Heart right ventricle (tissue), 16 donors: ENCODE measurements at regions not wholly inside any gene's neighbourhood (a gene's known extent, or its start where the extent isn't known, plus 50 kb on each side); places are given as distances from the start of the nearest gene placed in this dataset.

Source experiments
- ATAC-seq, 8 donors: fragments of 200-7000 bp; cut with Tn5 transposase; one replicate each; pipeline ENCODE4 v1.9.1; 2020; ENCODE audit warnings: mild to moderate bottlenecking in 8 of 8, moderate library complexity in 8 of 8, moderate number of reproducible peaks in 1 of 8
- DNase-seq, 2 donors: peaks; one replicate each; pipeline ENCODE4 v3.0.0-alpha.2; 2020
- H3K27ac ChIP-seq, 10 donors: fragments of 200-600 bp; sonication (generic) in 2 of 10; one replicate each; pipeline versions ENCODE4 v1.5.0 to v1.8.0; 2020 to 2022; ENCODE audit warnings: mild to moderate bottlenecking in 3 of 10
- H3K27me3 ChIP-seq, 7 donors: fragments of 200-600 bp; one replicate each; pipeline ENCODE4 v1.8.0; 2021 to 2022; ENCODE audit warnings: mild to moderate bottlenecking in 2 of 7
- H3K36me3 ChIP-seq, 9 donors: fragments of 200-600 bp; sonication (generic) in 1 of 9; one replicate each; pipeline versions ENCODE4 v1.5.0 to v1.8.0; 2020 to 2022; ENCODE audit warnings: mild to moderate bottlenecking in 2 of 9
- H3K4me1 ChIP-seq, 9 donors: fragments of 200-600 bp; sonication (generic) in 1 of 9; one replicate each; pipeline versions ENCODE4 v1.5.0 to v1.8.0; 2020 to 2022; ENCODE audit warnings: mild to moderate bottlenecking in 4 of 9
- H3K4me3 ChIP-seq, 10 donors: fragments of 200-600 bp; sonication (generic) in 2 of 10; one replicate each; pipeline versions ENCODE4 v1.5.0 to v1.8.0; 2020 to 2022; ENCODE audit warnings: mild to moderate bottlenecking in 7 of 10, moderate library complexity in 2 of 10
- H3K9me3 ChIP-seq, 11 donors: fragments of 200-600 bp in 10 of 11; sonication (generic) in 2 of 11; one replicate each; pipeline versions ENCODE4 v1.5.0 to v1.8.0; 2013 to 2022; ENCODE audit warnings: mild to moderate bottlenecking in 2 of 11, control low read depth in 1 of 11, moderate library complexity in 1 of 11
- WGBS, 2 donors: extraction: QIAGEN DNeasy Blood & Tissue Kit; methylation state at CpG; one replicate each; pipeline ENCODE4 v1.1.7; 2013; ENCODE audit warnings: inconsistent platforms in 1 of 2; 5-methylcytosine and 5-hydroxymethylcytosine counted together
- intact Hi-C, 10 donors: fragments of 100-400 bp; cut with DNase I; formaldehyde crosslinking; loops; one replicate each; pipeline versions ENCODE4 v1.11.1 to v1.14.2; 2022
- TF ChIP-seq, protein P1 (sequence below), 9 donors: fragments of 200-600 bp; sonication (generic) in 2 of 9; IDR thresholded peaks; one replicate each; pipeline versions ENCODE4 v1.5.0 to v1.8.0; 2021 to 2022; ENCODE audit warnings: antibody characterized with exemption in 9 of 9, mild to moderate bottlenecking in 5 of 9, moderate library complexity in 1 of 9
- donor health status: Arrhythmogenic right ventricular cardiomyopathy.
- donor health status: ischemic (EF 13 %, LVEDD 7.1; RV severe dilation, severe dysfunction).
- donor health status: healthy with polysubstance abuse.
- donor health status: DM: no; HTN: yes; CAD: no.
- donor health status: DM: no; HTN: no; CAD: no.
- donor health status: ischemic (EF 25% LVEDD 6.9; RV normal size, moderate dysfunction).
- donor health status: ischemic (EF 25% LVEDD 5.7; RV mildly dilated, moderate dysfunction).
- donor health status: healthy.
- donor health status: DM: yes; HTN: yes; CAD: no.
- donor health status: Ischemic cardiomyopathy.
- donor health status: ischemic (EF 35%, LVEDD 5.7; RV mildly dilated, moderate dysfunction).
- donor health status: nonischemic (EF 11% LVEDD 7.7; RV severe dilation, severe dysfunction).
- donor health status: DM: yes; HTN: yes; CAD: no.
- donor health status: PGD.
- donor health status: ischemic (EF 29% LVEDD 5.4; RV normal size, mild dysfunction).
- donor health status: nonischemic (EF 23%, LVEDD 6.1; RV moderate dilation, normal function).

DNA sequence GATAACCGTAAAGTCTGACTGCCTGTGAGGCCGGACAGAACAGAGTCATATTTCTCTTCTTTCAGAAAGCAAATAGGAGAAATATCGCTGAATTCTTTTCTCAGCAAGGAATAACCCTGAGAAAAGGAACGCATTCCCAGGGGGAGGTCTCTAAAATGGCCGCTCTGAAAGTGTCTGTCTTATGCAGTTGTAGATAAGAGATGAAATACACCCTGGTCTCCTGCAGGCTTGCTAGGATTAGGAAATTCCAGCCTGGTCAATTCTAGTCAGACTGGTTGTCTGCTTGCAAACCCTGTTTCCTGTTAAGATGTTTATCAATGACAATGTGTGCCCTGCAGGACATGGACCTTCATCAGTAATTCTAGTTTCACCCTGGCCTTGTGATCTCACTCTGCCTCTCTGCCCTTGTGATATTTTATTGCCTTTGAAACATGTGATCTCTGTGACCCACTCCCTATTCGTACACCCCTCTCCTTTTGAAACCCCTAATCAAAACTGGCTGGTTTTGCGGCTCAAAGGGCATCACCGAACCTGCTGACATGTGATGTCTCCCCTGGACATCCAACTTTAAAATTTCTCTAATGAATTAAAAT is 934.8 kb upstream of the SPRY2 start:
- Histone ChIP-seq H3K36me3 (no peaks in the 10 kb centered on the region), H3K4me1 (no peaks in the 10 kb centered on the region), H3K9me3 (peaks cover 0 to 58% (median 9%) of the 10 kb centered on the region in 11 donors), H3K27me3 (no peaks in the 10 kb centered on the region), H3K4me3 (no peak overlapping the region), H3K27ac (no peak overlapping the region)
- 79% methylated on average over 8 of the region's 8 CpGs for WGBS, 2 donors
- intact Hi-C loops: no loop called here
- DNase-seq (no peak), ATAC-seq (no peak)
- TF ChIP-seq, protein P1, sequence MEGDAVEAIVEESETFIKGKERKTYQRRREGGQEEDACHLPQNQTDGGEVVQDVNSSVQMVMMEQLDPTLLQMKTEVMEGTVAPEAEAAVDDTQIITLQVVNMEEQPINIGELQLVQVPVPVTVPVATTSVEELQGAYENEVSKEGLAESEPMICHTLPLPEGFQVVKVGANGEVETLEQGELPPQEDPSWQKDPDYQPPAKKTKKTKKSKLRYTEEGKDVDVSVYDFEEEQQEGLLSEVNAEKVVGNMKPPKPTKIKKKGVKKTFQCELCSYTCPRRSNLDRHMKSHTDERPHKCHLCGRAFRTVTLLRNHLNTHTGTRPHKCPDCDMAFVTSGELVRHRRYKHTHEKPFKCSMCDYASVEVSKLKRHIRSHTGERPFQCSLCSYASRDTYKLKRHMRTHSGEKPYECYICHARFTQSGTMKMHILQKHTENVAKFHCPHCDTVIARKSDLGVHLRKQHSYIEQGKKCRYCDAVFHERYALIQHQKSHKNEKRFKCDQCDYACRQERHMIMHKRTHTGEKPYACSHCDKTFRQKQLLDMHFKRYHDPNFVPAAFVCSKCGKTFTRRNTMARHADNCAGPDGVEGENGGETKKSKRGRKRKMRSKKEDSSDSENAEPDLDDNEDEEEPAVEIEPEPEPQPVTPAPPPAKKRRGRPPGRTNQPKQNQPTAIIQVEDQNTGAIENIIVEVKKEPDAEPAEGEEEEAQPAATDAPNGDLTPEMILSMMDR (IDR thresholded peaks at IDR 0.05): no peak

GRCh38 chr13:81247711-81248110 is 906.8 kb upstream of the SPRY2 start:
- no peaks in the 10 kb centered on the region for H3K4me1 ChIP-seq
- no peak for ATAC-seq
- WGBS, 2 donors: 84 to 86% methylated on average over 2 of the region's 2 CpGs
- intact Hi-C loops: no loop called here
- H3K36me3 ChIP-seq: no peaks in the 10 kb centered on the region
- TF ChIP-seq, protein P1 (IDR thresholded peaks at IDR 0.05): no peak
- H3K27ac ChIP-seq: no peak overlapping the region
- DNase-seq: no peak
- H3K9me3 ChIP-seq: no peaks in the 10 kb centered on the region
- H3K4me3 ChIP-seq: no peak overlapping the region
- no peaks in the 10 kb centered on the region for H3K27me3 ChIP-seq

DNA sequence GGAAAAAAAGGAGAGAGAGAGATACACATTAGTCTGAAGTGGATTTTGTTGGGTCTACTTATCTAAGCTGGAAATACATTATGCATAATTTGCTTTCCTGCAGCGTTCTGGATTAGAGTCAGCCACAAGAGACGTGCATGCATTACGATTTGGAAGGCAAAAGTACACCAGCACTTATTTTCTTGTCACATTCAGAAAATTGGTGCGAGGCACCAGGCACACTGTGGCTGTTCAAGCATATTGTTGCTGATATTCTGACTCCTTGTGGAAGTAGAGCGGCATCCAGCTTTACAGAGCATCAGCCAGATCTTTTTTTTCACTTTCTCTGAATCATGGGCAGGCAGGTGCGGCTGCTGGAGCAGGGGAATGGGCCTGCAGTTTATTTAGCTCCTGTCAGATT is 905.6 kb upstream of the SPRY2 start:
- DNase-seq (no peak), ATAC-seq (no peak)
- H3K27me3 ChIP-seq: no peaks in the 10 kb centered on the region
- no peak overlapping the region for H3K4me3 ChIP-seq
- no peaks in the 10 kb centered on the region for H3K9me3 ChIP-seq
- intact Hi-C loops: no loop called here
- H3K36me3 ChIP-seq: no peaks in the 10 kb centered on the region
- no peak overlapping the region for H3K27ac ChIP-seq
- H3K4me1 ChIP-seq: no peaks in the 10 kb centered on the region
- 82 to 83% methylated on average over 6 of the region's 6 CpGs for WGBS, 2 donors
- TF ChIP-seq, protein P1 (IDR thresholded peaks at IDR 0.05): no peak

DNA sequence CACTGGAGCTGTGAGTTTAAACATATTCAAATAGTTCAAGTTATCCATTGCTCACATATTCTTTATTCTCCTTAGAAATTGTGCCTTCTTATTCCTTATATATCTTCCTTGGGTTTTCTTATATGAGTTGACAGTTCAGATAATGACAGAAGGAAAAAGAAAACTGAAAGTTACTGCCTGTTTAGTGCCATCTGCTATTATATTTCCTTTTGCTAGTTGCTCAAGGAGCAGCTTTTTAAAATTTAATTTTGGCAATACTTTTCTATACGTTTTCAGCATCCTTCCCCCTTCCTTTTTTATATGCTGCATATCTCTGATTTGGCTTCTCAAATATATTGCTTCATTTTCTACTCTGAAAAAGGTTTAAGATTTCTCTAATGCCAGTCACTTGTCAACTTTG is 903.1 kb upstream of the SPRY2 start:
- Histone ChIP-seq H3K27me3 (no peaks in the 10 kb centered on the region), H3K4me1 (no peaks in the 10 kb centered on the region), H3K4me3 (no peak overlapping the region), H3K36me3 (no peaks in the 10 kb centered on the region), H3K9me3 (no peaks in the 10 kb centered on the region), H3K27ac (no peak overlapping the region)
- TF ChIP-seq, protein P1 (IDR thresholded peaks at IDR 0.05): no peak
- intact Hi-C loops: no loop called here
- DNase-seq (no peak), ATAC-seq (no peak)
- WGBS, 2 donors: 40 to 60% methylated on average over 1 of the region's 1 CpG
